Left forelimb (tissue), 1 donor: ENCODE measurements at regions not wholly inside any gene's neighbourhood (a gene's known extent, or its start where the extent isn't known, plus 50 kb on each side); places are given as distances from the start of the nearest gene placed in this dataset.

Experiments
- DNase-seq: peaks from one replicate; pipeline ENCODE4 v3.0.0-alpha.2; 2018; ENCODE audit warnings: low spot score

- DNase-seq: no peak
Observed at GRCh38 chr12:3991798-3992580, 118.8 kb upstream of the PARP11 start.

- DNase-seq: no peak
Observed at GRCh38 chr12:3990501-3991280, 117.5 kb upstream of the PARP11 start.

- DNase-seq: no peak
Observed at GRCh38 chr12:3989218-3989550, 116.0 kb upstream of the PARP11 start.

GRCh38 chr12:3988519-3989217 lies 115.5 kb upstream of the PARP11 start:
- DNase-seq: no peak

- DNase-seq: no peak
Observed at GRCh38 chr12:3987571-3987970, 114.4 kb upstream of the PARP11 start.

GRCh38 chr12:3980504-3981272 lies 107.5 kb upstream of the PARP11 start:
- DNase-seq: no peak

GRCh38 chr12:3977621-3978020 lies 104.4 kb upstream of the PARP11 start:
- peak; percentile 9 for DNase-seq

- DNase-seq: peak; percentile 4
Observed at GRCh38 chr12:3976351-3976938, 103.2 kb upstream of the PARP11 start.

- no peak for DNase-seq
Observed at GRCh38 chr12:3975652-3976051, 102.5 kb upstream of the PARP11 start.

- no peak for DNase-seq
Observed at GRCh38 chr12:3974883-3975282, 101.7 kb upstream of the PARP11 start.

- DNase-seq: no peak
Observed at GRCh38 chr12:3973973-3974644, 100.9 kb upstream of the PARP11 start.

- DNase-seq: no peak
Observed at GRCh38 chr12:3973269-3973884, 100.2 kb upstream of the PARP11 start.

GRCh38 chr12:3972576-3972975 lies 99.4 kb upstream of the PARP11 start:
- DNase-seq: no peak

GRCh38 chr12:3968523-3968922 lies 95.3 kb upstream of the PARP11 start:
- DNase-seq: no peak

GRCh38 chr12:3967556-3968160 lies 94.5 kb upstream of the PARP11 start:
- no peak for DNase-seq

GRCh38 chr12:3966376-3966775 lies 93.2 kb upstream of the PARP11 start:
- DNase-seq: no peak

GRCh38 chr12:3965046-3965445 lies 91.8 kb upstream of the PARP11 start:
- no peak for DNase-seq

- no peak for DNase-seq
Observed at GRCh38 chr12:3964439-3964838, 91.2 kb upstream of the PARP11 start.

GRCh38 chr12:3962631-3963483 lies 89.7 kb upstream of the PARP11 start:
- no peak for DNase-seq
